WI38 (cell line): ENCODE measurements at regions not wholly inside any gene's neighbourhood (a gene's known extent, or its start where the extent isn't known, plus 50 kb on each side); places are given as distances from the start of the nearest gene placed in this dataset.

Source experiments
- H3K4me3 ChIP-seq: 2 replicates; pipeline ENCODE4 v1.5.1; 2011; ENCODE audit warnings: low read depth, mild to moderate bottlenecking, control low read depth, low read length
- TF ChIP-seq, protein P1 (sequence below): IDR thresholded peaks from 2 replicates; pipeline ENCODE4 v1.5.1; 2012; ENCODE audit warnings: low read depth, mild to moderate bottlenecking, control low read depth, low read length

DNA sequence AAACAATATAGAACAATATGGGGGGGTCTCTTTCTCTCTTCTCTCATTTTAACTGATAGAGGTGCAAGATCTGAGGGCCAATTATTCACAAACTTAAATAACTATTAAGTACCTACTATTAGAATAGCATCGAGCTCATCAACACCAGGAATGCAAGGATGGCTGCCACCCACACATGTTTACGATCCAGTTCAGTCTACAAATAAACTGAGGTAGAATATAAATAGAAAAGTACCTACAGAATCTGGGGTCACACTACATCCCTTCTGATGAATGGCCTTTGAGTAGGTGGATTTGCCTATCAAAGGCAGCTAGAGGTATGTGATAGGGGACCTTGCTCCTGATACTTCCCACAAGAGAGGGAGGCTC is 91.8 kb upstream of the ZNF366 start:
- TF ChIP-seq, protein P1, sequence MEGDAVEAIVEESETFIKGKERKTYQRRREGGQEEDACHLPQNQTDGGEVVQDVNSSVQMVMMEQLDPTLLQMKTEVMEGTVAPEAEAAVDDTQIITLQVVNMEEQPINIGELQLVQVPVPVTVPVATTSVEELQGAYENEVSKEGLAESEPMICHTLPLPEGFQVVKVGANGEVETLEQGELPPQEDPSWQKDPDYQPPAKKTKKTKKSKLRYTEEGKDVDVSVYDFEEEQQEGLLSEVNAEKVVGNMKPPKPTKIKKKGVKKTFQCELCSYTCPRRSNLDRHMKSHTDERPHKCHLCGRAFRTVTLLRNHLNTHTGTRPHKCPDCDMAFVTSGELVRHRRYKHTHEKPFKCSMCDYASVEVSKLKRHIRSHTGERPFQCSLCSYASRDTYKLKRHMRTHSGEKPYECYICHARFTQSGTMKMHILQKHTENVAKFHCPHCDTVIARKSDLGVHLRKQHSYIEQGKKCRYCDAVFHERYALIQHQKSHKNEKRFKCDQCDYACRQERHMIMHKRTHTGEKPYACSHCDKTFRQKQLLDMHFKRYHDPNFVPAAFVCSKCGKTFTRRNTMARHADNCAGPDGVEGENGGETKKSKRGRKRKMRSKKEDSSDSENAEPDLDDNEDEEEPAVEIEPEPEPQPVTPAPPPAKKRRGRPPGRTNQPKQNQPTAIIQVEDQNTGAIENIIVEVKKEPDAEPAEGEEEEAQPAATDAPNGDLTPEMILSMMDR: no peak
- no peak overlapping the region for H3K4me3 ChIP-seq

DNA sequence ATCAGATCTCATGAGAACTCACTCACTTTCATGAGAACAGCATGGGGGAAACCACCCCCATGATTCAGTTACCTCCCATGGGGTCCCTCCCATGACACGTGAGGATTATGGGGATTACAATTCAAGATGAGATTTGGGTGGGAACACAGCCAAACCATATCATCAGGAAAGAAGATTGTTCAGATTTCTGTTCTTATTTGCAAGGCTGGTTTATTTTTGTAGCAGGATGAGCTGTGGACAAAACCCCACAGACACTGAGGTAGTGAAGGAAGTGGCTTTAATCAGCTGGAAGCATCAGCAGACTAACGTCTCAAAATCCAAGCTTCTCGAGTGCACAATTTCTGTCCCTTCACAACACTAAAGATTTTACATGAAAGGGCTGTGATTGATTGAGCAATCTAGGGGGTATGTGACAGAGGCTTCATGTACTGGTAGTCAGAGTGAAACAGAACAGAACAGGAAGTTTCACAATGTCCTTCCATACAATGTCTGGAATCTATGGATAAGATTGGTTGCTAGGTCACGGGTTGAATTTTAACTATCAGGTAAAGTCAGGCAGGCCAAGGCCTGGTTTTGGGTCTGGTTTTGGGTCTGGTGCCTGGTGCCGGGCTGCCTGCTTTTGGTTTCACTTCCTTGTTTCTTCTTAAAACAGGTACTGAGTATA is 91.3 kb upstream of the ZNF366 start:
- TF ChIP-seq, protein P1: no peak
- no peak overlapping the region for H3K4me3 ChIP-seq

DNA sequence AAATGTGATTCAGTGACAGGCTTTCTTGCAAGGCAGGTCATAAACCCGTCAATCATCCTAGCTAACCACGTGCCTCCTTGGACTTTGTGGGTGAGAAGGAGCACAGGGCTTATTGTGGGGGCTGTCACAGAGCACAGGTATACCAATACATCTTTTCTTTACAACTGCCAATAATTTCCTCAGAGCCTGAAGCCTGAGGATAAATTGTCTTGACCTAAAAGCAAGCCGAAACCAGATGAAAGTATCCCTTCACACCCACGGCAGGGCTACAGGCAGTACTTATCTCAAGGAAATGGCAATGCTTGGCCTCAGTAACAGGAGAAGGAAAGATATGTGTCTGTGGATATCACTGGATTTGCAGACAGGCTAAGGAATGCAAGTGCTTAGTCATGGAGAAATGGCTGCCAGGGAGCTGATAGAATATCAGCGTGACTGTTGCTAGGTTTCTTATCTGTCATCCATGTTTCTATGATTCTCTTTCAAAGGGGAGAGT is 90.3 kb upstream of the ZNF366 start:
- H3K4me3 ChIP-seq: no peak overlapping the region
- TF ChIP-seq, protein P1: no peak

GRCh38 chr5:72596956-72597355 is 89.7 kb upstream of the ZNF366 start:
- TF ChIP-seq, protein P1: no peak
- H3K4me3 ChIP-seq: no peak overlapping the region

DNA sequence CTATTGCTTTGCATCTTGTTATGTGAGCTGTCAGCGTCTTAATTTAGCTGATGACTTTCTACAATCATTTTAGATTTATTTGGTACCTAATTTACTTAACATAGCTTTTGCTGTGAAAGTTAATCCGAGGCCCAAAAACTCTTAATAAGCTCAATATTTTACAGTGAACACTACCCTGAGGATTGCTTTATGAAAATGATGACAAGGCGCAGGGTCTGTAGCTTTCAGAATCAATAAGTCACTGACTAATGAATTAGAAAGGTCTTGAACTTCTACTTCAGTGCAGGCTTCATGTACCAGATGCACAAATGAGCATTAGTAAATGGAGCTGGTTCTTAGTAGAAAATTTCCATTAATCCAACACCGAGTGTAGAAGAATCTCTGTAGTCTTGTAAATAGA is 81.4 kb upstream of the ZNF366 start:
- no peak overlapping the region for H3K4me3 ChIP-seq
- TF ChIP-seq, protein P1: no peak

DNA sequence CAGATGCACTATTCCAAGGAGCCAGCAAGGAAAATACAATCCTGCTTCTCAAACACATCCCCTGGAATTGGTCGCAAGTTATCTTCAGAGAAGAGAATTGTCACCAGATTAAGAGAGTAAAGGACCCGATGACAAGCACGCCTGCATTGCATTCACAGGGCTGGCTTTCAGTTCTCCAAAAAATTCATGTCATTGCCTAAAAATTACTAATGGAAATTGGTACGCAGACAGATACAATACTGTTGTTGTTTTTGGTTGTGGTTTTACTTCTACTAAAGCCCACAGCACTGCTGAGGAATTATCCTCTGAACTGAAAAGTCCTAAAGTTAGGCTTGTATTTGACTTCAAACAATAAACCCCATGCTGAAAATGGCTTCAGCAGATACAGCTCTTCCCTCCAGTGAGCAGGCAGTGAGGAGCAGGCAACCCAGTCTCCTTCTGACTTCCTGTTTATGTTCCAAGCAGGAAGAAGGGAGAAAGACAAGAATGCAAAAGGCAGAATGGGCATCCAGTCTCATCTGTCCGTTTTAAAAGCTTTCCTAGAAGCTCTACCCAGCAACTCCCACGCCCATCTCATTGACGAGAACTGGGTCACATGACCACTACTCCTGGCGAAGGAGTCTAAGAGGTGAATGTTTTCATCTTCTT is 80.6 kb upstream of the ZNF366 start:
- TF ChIP-seq, protein P1: no peak

DNA sequence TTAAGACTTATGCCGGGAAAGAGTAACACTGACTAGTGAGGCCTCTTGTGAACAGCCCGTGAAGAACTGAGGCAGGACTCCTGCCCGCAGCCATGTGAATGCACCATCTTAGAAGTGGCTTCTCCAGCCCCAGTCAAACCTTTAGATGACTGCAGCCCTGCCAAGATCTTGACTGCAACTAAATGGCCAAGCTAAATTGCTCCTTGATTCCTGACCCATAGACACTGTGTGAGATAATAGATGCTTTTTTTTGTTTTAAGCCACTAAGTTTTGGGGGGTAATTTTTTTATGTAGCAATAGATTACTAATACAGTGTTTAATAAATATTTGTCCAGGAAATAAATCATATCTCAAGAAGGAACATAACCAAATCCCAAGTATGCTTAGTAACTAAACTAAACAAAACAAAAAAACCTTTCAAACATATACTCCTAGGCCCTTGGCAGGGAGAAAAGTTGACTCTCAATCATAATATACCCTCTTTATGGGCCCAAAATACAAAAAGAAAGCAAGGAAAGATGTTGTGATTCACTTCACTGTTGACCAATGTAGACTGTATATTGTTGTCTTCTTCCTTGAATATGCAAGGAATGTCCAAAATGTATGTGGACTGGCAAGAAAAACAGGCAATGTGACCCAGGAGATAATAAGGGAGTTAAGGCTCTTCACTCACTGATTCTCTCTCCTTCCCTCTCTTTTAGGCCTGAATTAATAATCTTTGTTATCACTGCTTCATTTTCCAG is 79.7 kb upstream of the ZNF366 start:
- no peak overlapping the region for H3K4me3 ChIP-seq
- TF ChIP-seq, protein P1: no peak

More for the DNA sequence above, 80.6 kb upstream of the ZNF366 start:
- no peak overlapping the region for H3K4me3 ChIP-seq
